ENCODE measurements at regions not wholly inside any gene's neighbourhood (a gene's known extent, or its start where the extent isn't known, plus 50 kb on each side); places are given as distances from the start of the nearest gene placed in this dataset.

GRCh38 chr11:112453601-112454577 lies 193.2 kb upstream of the PLET1 start:
- no peaks in the 10 kb centered on the region for H4K20me1 ChIP-seq

GRCh38 chr11:112454841-112455240 lies 194.2 kb upstream of the PLET1 start:
- no peaks in the 10 kb centered on the region for H3K36me3 ChIP-seq
- no peaks in the 10 kb centered on the region for H3K27me3 ChIP-seq
- no peak overlapping the region for H3K27ac ChIP-seq
- no peaks in the 10 kb centered on the region for H3K9me3 ChIP-seq
- no peak overlapping the region for H3K4me3 ChIP-seq
- H3K9ac ChIP-seq: no peak overlapping the region
- no peak for TF ChIP-seq Cebpa-rat (IDR thresholded peaks at IDR 0.05)
- no peaks in the 10 kb centered on the region for H4K20me1 ChIP-seq
- no peak overlapping the region for H3K4me2 ChIP-seq
- no peaks in the 10 kb centered on the region for H3K4me1 ChIP-seq

More at GRCh38 chr11:112453601-112454577, 193.2 kb upstream of the PLET1 start:
- H3K4me1 ChIP-seq: no peaks in the 10 kb centered on the region
- no peak for TF ChIP-seq Cebpa-rat (IDR thresholded peaks at IDR 0.05)
- no peak overlapping the region for H3K4me2 ChIP-seq
- no peak overlapping the region for H3K27ac ChIP-seq
- no peak overlapping the region for H3K4me3 ChIP-seq
- no peaks in the 10 kb centered on the region for H3K27me3 ChIP-seq
- H3K36me3 ChIP-seq: no peaks in the 10 kb centered on the region
- H3K9ac ChIP-seq: no peak overlapping the region
- no peaks in the 10 kb centered on the region for H3K9me3 ChIP-seq

GRCh38 chr11:112455791-112456190 lies 195.1 kb upstream of the PLET1 start:
- H3K4me2 ChIP-seq: no peak overlapping the region
- no peak for TF ChIP-seq Cebpa-rat (IDR thresholded peaks at IDR 0.05)
- H3K4me3 ChIP-seq: no peak overlapping the region
- H3K4me1 ChIP-seq: no peaks in the 10 kb centered on the region
- no peaks in the 10 kb centered on the region for H4K20me1 ChIP-seq
- no peaks in the 10 kb centered on the region for H3K9me3 ChIP-seq
- no peak overlapping the region for H3K27ac ChIP-seq
- no peaks in the 10 kb centered on the region for H3K36me3 ChIP-seq
- no peaks in the 10 kb centered on the region for H3K27me3 ChIP-seq
- H3K9ac ChIP-seq: no peak overlapping the region

GRCh38 chr11:112457532-112457931 lies 196.9 kb upstream of the PLET1 start:
- Histone ChIP-seq H3K9ac (no peak overlapping the region), H3K4me1 (no peaks in the 10 kb centered on the region), H3K27me3 (no peaks in the 10 kb centered on the region), H4K20me1 (no peaks in the 10 kb centered on the region), H3K4me2 (no peak overlapping the region), H3K9me3 (peaks cover 4% of the 10 kb centered on the region; the same call in 1 of the 2 replicates), H3K4me3 (no peak overlapping the region), H3K36me3 (no peaks in the 10 kb centered on the region), H3K27ac (no peak overlapping the region)
- TF ChIP-seq Cebpa-rat (IDR thresholded peaks at IDR 0.05): no peak

- no peak for TF ChIP-seq Cebpa-rat (IDR thresholded peaks at IDR 0.05)
- no peaks in the 10 kb centered on the region for H3K4me1 ChIP-seq
- H3K9me3 ChIP-seq: peaks cover 4% of the 10 kb centered on the region; the same call in 1 of the 2 replicates
- no peaks in the 10 kb centered on the region for H3K36me3 ChIP-seq
- H3K4me3 ChIP-seq: no peak overlapping the region
- H3K4me2 ChIP-seq: no peak overlapping the region
- no peaks in the 10 kb centered on the region for H4K20me1 ChIP-seq
- H3K27me3 ChIP-seq: no peaks in the 10 kb centered on the region
- H3K27ac ChIP-seq: no peak overlapping the region
- no peak overlapping the region for H3K9ac ChIP-seq
Observed at GRCh38 chr11:112459001-112459400, 198.3 kb upstream of the PLET1 start.

- Histone ChIP-seq H3K36me3 (no peaks in the 10 kb centered on the region), H3K4me1 (no peaks in the 10 kb centered on the region), H3K27me3 (no peaks in the 10 kb centered on the region), H3K27ac (no peak overlapping the region), H3K4me2 (no peak overlapping the region), H3K9me3 (peaks cover 4% of the 10 kb centered on the region; the same call in 1 of the 2 replicates), H3K9ac (no peak overlapping the region), H4K20me1 (no peaks in the 10 kb centered on the region), H3K4me3 (no peak overlapping the region)
- no peak for TF ChIP-seq Cebpa-rat (IDR thresholded peaks at IDR 0.05)
Observed at GRCh38 chr11:112460141-112460540, 199.5 kb upstream of the PLET1 start.

- no peaks in the 10 kb centered on the region for H4K20me1 ChIP-seq
- H3K36me3 ChIP-seq: no peaks in the 10 kb centered on the region
- H3K27me3 ChIP-seq: no peaks in the 10 kb centered on the region
- no peak overlapping the region for H3K4me3 ChIP-seq
- peaks cover 4% of the 10 kb centered on the region; the same call in 1 of the 2 replicates for H3K9me3 ChIP-seq
- H3K27ac ChIP-seq: no peak overlapping the region
- H3K9ac ChIP-seq: no peak overlapping the region
- H3K4me1 ChIP-seq: no peaks in the 10 kb centered on the region
- TF ChIP-seq Cebpa-rat (IDR thresholded peaks at IDR 0.05): no peak
- no peak overlapping the region for H3K4me2 ChIP-seq
Observed at GRCh38 chr11:112464949-112465348, 204.3 kb upstream of the PLET1 start.

- no peak overlapping the region for H3K27ac ChIP-seq
- no peak overlapping the region for H3K4me2 ChIP-seq
- no peak overlapping the region for H3K9ac ChIP-seq
- peaks cover 4% of the 10 kb centered on the region; the same call in 1 of the 2 replicates for H3K9me3 ChIP-seq
- H4K20me1 ChIP-seq: no peaks in the 10 kb centered on the region
- H3K27me3 ChIP-seq: no peaks in the 10 kb centered on the region
- H3K36me3 ChIP-seq: no peaks in the 10 kb centered on the region
- TF ChIP-seq Cebpa-rat (IDR thresholded peaks at IDR 0.05): no peak
- H3K4me3 ChIP-seq: no peak overlapping the region
- H3K4me1 ChIP-seq: no peaks in the 10 kb centered on the region
Observed at GRCh38 chr11:112465433-112466024, 204.9 kb upstream of the PLET1 start.

GRCh38 chr11:112467721-112468120 lies 207.1 kb upstream of the PLET1 start:
- Histone ChIP-seq H4K20me1 (no peaks in the 10 kb centered on the region), H3K4me3 (no peak overlapping the region), H3K27me3 (no peaks in the 10 kb centered on the region), H3K9me3 (no peaks in the 10 kb centered on the region), H3K4me2 (no peak overlapping the region), H3K36me3 (no peaks in the 10 kb centered on the region), H3K4me1 (no peaks in the 10 kb centered on the region), H3K9ac (no peak overlapping the region), H3K27ac (no peak overlapping the region)
- TF ChIP-seq Cebpa-rat (IDR thresholded peaks at IDR 0.05): no peak

- Histone ChIP-seq H3K36me3 (no peaks in the 10 kb centered on the region), H3K27me3 (no peaks in the 10 kb centered on the region)
- TF ChIP-seq Cebpa-rat (IDR thresholded peaks at IDR 0.05): no peak
Observed at GRCh38 chr11:112469376-112469775, 208.7 kb upstream of the PLET1 start.

More at GRCh38 chr11:112469376-112469775, 208.7 kb upstream of the PLET1 start:
- no peaks in the 10 kb centered on the region for H3K9me3 ChIP-seq
- no peak overlapping the region for H3K27ac ChIP-seq
- no peak overlapping the region for H3K4me2 ChIP-seq
- no peak overlapping the region for H3K4me3 ChIP-seq
- H3K4me1 ChIP-seq: no peaks in the 10 kb centered on the region
- H3K9ac ChIP-seq: no peak overlapping the region
- H4K20me1 ChIP-seq: no peaks in the 10 kb centered on the region

All from BLaER1 (cell line).